Hepatocyte (in vitro differentiated cells): ENCODE measurements at regions not wholly inside any gene's neighbourhood (a gene's known extent, or its start where the extent isn't known, plus 50 kb on each side); places are given as distances from the start of the nearest gene placed in this dataset.

Experiments
- DNase-seq: peaks from one replicate; pipeline ENCODE4 v3.0.0-alpha.2; 2016; ENCODE audit warnings: low spot score
- H2AFZ ChIP-seq: fragments of 200-600 bp; sonication (generic); 2 replicates; pipeline ENCODE4 v1.6.0; 2016; ENCODE audit warnings: antibody characterized with exemption, mild to moderate bottlenecking
- H3K27ac ChIP-seq: fragments of 200-600 bp; sonication (generic); 2 replicates; pipeline ENCODE4 v1.5.1; 2016; ENCODE audit warnings: mild to moderate bottlenecking
- H3K27me3 ChIP-seq: fragments of 200-600 bp; sonication (generic); 2 replicates; pipeline ENCODE4 v1.6.1; 2016
- H3K36me3 ChIP-seq: fragments of 200-600 bp; sonication (generic); replicated peaks from 2 replicates; pipeline ENCODE4 v1.5.1; 2016; ENCODE audit warnings: low read depth; ENCODE audit not compliant: insufficient read depth
- H3K4me1 ChIP-seq: fragments of 200-600 bp; sonication (generic); 2 replicates; pipeline ENCODE4 v1.5.1; 2016; ENCODE audit warnings: mild to moderate bottlenecking, moderate library complexity; ENCODE audit not compliant: insufficient read depth
- H3K4me2 ChIP-seq: fragments of 200-600 bp; sonication (generic); 2 replicates; pipeline ENCODE4 v1.6.0; 2016
- H3K4me3 ChIP-seq: fragments of 200-600 bp; sonication (generic); 2 replicates; pipeline ENCODE4 v1.5.1; 2016; ENCODE audit warnings: mild to moderate bottlenecking
- H3K79me2 ChIP-seq: fragments of 200-600 bp; sonication (generic); 2 replicates; pipeline ENCODE4 v1.6.0; 2017; ENCODE audit warnings: mild to moderate bottlenecking
- H3K9me2 ChIP-seq: fragments of 200-600 bp; sonication (generic); replicated peaks from 2 replicates; pipeline ENCODE4 v1.6.0; 2017; ENCODE audit warnings: mild to moderate bottlenecking; ENCODE audit not compliant: insufficient read depth
- H3K9me3 ChIP-seq: fragments of 200-600 bp; sonication (generic); 2 replicates; pipeline ENCODE4 v1.5.1; 2016; ENCODE audit warnings: low read depth, mild to moderate bottlenecking
- H4K20me1 ChIP-seq: fragments of 200-600 bp; sonication (generic); 2 replicates; pipeline ENCODE4 v1.6.0; 2016; ENCODE audit warnings: mild to moderate bottlenecking; ENCODE audit not compliant: insufficient read depth, poor library complexity, severe bottlenecking
- EZH2 ChIP-seq: fragments of 200-600 bp; sonication (generic); IDR thresholded peaks from 2 replicates; pipeline ENCODE4 v1.6.1; 2016; ENCODE audit warnings: antibody characterized with exemption, mild to moderate bottlenecking, borderline replicate concordance
- EZH2phosphoT487 ChIP-seq: fragments of 200-600 bp; sonication (generic); IDR thresholded peaks from one replicate; pipeline ENCODE4 v1.6.1; 2018; ENCODE audit warnings: antibody characterized with exemption, mild to moderate bottlenecking, low read depth, moderate library complexity; ENCODE audit not compliant: unreplicated experiment, severe bottlenecking
- WGBS: methylation state at CpG from one replicate; pipeline ENCODE4 v1.1.6; 2016; ENCODE audit warnings: low lambda C conversion rate; ENCODE audit errors: missing lambda C conversion rate; 5-methylcytosine and 5-hydroxymethylcytosine counted together
- TF ChIP-seq, protein P1 (sequence below): fragments of 200-600 bp; sonication (generic); IDR thresholded peaks from 2 replicates; pipeline ENCODE4 v1.5.1; 2016; ENCODE audit warnings: antibody characterized with exemption, mild to moderate bottlenecking; ENCODE audit not compliant: poor library complexity

DNA sequence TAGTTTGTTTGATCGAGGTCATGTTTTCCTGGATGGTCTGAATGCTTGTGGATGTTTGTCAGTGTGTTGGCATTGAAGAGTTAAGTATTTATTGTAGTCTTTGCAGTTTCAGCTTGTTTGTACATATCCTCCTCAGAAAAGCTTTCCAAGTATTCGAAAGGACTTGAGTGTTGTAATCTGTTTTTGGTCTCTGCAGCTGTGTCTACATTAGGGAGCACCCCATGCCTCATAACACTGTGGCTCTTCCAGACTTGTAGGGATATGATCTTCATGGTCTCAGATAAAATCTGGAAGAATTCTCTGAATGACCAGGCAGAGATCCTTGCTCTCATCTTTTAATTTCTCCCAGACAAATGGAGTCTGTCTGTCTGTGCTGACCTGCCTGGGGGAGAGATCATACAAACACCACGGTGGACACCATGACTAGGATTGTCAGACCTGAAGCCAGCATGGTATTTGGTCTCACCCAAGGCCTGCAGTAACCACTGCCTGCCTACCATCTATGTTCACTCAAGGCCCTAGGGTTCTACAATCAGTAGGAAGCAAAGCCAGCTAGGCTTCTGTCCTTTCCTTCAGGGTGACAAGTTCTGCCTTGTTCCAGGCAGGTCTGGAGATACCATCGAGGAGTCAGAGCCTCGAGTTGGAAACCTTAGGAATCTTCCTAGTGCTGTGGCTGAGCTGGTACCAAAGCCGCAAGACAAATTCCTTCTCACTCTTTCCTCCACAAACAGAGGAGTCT lies 114.7 kb upstream of the KHDRBS2 start:
- TF ChIP-seq EZH2phosphoT487, result no peak
- TF ChIP-seq, protein P1, sequence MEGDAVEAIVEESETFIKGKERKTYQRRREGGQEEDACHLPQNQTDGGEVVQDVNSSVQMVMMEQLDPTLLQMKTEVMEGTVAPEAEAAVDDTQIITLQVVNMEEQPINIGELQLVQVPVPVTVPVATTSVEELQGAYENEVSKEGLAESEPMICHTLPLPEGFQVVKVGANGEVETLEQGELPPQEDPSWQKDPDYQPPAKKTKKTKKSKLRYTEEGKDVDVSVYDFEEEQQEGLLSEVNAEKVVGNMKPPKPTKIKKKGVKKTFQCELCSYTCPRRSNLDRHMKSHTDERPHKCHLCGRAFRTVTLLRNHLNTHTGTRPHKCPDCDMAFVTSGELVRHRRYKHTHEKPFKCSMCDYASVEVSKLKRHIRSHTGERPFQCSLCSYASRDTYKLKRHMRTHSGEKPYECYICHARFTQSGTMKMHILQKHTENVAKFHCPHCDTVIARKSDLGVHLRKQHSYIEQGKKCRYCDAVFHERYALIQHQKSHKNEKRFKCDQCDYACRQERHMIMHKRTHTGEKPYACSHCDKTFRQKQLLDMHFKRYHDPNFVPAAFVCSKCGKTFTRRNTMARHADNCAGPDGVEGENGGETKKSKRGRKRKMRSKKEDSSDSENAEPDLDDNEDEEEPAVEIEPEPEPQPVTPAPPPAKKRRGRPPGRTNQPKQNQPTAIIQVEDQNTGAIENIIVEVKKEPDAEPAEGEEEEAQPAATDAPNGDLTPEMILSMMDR, result no peak
- no peak for TF ChIP-seq EZH2
- Histone ChIP-seq H3K9me3 (no peaks in the 10 kb centered on the region), H3K4me1 (no peaks in the 10 kb centered on the region), H2AFZ (no peak overlapping the region), H3K4me2 (no peak overlapping the region), H4K20me1 (no peaks in the 10 kb centered on the region), H3K4me3 (no peak overlapping the region), H3K27me3 (no peaks in the 10 kb centered on the region), H3K36me3 (no peaks in the 10 kb centered on the region), H3K27ac (no peak overlapping the region), H3K79me2 (no peaks in the 10 kb centered on the region), H3K9me2 (no peaks in the 10 kb centered on the region)
- 83% methylated on average over 6 of the region's 6 CpGs for WGBS
- no peak for DNase-seq

DNA sequence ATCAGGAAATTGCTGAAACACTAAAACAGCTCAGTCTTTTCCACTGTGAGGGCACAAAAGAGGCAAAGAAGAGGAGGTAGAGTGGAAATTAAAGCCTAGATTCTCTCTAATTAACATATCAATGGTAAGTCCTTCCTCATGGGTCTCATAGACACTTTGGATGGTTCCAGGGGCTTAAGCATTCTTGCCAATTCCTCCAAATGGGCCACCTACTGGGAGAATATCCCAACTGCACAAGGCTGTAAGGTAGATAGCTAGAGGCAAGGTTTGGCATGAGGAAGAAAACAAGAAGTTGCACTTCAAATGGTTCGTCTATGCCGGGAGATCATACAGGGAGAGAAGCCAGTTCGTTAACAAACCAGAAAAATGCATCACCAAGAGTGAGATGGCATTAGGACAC lies 107.6 kb upstream of the KHDRBS2 start:
- no peaks in the 10 kb centered on the region for H3K79me2 ChIP-seq
- no peaks in the 10 kb centered on the region for H3K36me3 ChIP-seq
- no peak overlapping the region for H3K27ac ChIP-seq
- H3K9me2 ChIP-seq, result no peaks in the 10 kb centered on the region
- no peak overlapping the region for H3K4me2 ChIP-seq
- TF ChIP-seq EZH2phosphoT487, result no peak
- TF ChIP-seq EZH2, result no peak
- TF ChIP-seq, protein P1, result no peak
- DNase-seq, result no peak
- no peaks in the 10 kb centered on the region for H3K4me1 ChIP-seq
- 66% methylated on average over 3 of the region's 3 CpGs for WGBS
- H3K9me3 ChIP-seq, result no peaks in the 10 kb centered on the region
- H2AFZ ChIP-seq, result no peak overlapping the region
- H3K4me3 ChIP-seq, result no peak overlapping the region
- H4K20me1 ChIP-seq, result no peaks in the 10 kb centered on the region
- H3K27me3 ChIP-seq, result no peaks in the 10 kb centered on the region

DNA sequence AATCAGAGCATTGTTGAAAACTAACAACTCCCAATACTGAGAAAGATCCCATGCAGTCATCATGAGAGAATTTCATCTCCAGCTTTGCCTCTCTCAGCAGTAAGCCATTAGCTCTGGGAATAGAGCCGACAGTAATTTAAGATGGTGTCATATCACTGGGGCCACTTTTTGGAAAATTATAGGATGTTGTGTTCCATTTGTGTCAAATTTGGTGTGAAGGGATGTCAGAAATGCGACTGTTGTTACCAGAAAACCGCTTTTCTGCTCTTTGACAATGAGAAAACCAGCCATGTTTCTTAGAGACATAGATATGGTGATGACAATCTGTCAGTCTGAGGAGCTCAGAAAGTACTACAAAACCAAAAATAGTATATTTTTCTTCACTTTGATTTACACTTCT lies 106.3 kb upstream of the KHDRBS2 start:
- H3K9me3 ChIP-seq, result no peaks in the 10 kb centered on the region
- WGBS, result 51% methylated on average over 3 of the region's 3 CpGs
- H3K36me3 ChIP-seq, result no peaks in the 10 kb centered on the region
- no peak overlapping the region for H3K27ac ChIP-seq
- H2AFZ ChIP-seq, result no peak overlapping the region
- DNase-seq, result no peak
- H3K9me2 ChIP-seq, result no peaks in the 10 kb centered on the region
- H3K4me3 ChIP-seq, result no peak overlapping the region
- no peaks in the 10 kb centered on the region for H4K20me1 ChIP-seq
- no peaks in the 10 kb centered on the region for H3K79me2 ChIP-seq
- no peak for TF ChIP-seq EZH2phosphoT487
- TF ChIP-seq, protein P1, result no peak
- no peak for TF ChIP-seq EZH2
- no peaks in the 10 kb centered on the region for H3K27me3 ChIP-seq
- no peak overlapping the region for H3K4me2 ChIP-seq
- no peaks in the 10 kb centered on the region for H3K4me1 ChIP-seq

DNA sequence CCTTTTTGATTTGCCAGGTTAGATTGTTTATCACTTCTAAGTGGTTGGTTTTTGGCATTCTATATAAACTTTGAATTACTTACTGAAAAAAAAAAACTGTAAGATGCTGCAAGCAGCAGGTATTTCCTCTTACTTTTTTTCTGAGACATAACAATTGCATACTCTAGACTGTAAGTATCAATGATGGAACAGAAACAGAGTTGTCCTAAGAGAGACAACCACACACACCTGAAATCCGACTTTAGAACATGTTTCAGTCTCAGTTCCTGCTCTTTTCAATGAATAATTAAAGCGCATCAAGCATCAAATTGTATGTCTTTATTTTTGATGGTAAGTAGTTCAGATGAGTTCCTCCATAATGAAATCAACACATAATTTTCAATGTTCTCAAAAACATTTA lies 105.3 kb upstream of the KHDRBS2 start:
- Histone ChIP-seq H3K36me3 (no peaks in the 10 kb centered on the region), H3K4me2 (no peak overlapping the region), H3K9me2 (no peaks in the 10 kb centered on the region), H3K27ac (no peak overlapping the region), H4K20me1 (no peaks in the 10 kb centered on the region), H2AFZ (no peak overlapping the region), H3K9me3 (no peaks in the 10 kb centered on the region), H3K27me3 (no peaks in the 10 kb centered on the region), H3K4me3 (no peak overlapping the region), H3K79me2 (no peaks in the 10 kb centered on the region), H3K4me1 (no peaks in the 10 kb centered on the region)
- 93% methylated on average over 2 of the region's 2 CpGs for WGBS
- DNase-seq, result no peak
- TF ChIP-seq EZH2 (no peak), EZH2phosphoT487 (no peak)
- TF ChIP-seq, protein P1, result no peak
